Activated CD4-positive, alpha-beta memory T cell treated with anti-CD3 and anti-CD28 coated beads for 36 hours (primary cell): ENCODE measurements at regions not wholly inside any gene's neighbourhood (a gene's known extent, or its start where the extent isn't known, plus 50 kb on each side); places are given as distances from the start of the nearest gene placed in this dataset.
"Not testable (repeated sequence)": the region's sequence is repeated elsewhere in the genome, so short reads cannot be mapped to it uniquely, and the experiment has no call there.

ENCODE experiments used
- CTCF ChIA-PET: fragments of 350-600 bp; sonication (Branson Sonifier 250); formaldehyde crosslinking; loops from one replicate; lab custom pipeline; 2021; ENCODE audit warnings: antibody characterized with exemption, inconsistent platforms; lab: Charles Lee
- POLR2A ChIA-PET: fragments of 350-600 bp; sonication (Branson Sonifier 250); formaldehyde crosslinking; loops from one replicate; lab custom pipeline; 2021; ENCODE audit warnings: antibody characterized with exemption; lab: Charles Lee
- DNase-seq: peaks from one replicate; pipeline ENCODE4 v3.0.0-alpha.2; 2020
- H3K27ac Mint-ChIP-seq: one replicate; pipeline ENCODE4 v1.8.0; 2021; ENCODE audit warnings: mixed read lengths
- H3K27me3 Mint-ChIP-seq: one replicate; pipeline ENCODE4 v1.8.0; 2021; ENCODE audit warnings: mixed read lengths
- H3K36me3 Mint-ChIP-seq: one replicate; pipeline ENCODE4 v1.8.0; 2021; ENCODE audit warnings: mixed read lengths
- H3K4me1 Mint-ChIP-seq: one replicate; pipeline ENCODE4 v1.8.0; 2021; ENCODE audit warnings: low read depth, mixed read lengths
- H3K4me3 Mint-ChIP-seq: one replicate; pipeline ENCODE4 v1.8.0; 2021; ENCODE audit warnings: mild to moderate bottlenecking, mixed read lengths
- H3K9me3 Mint-ChIP-seq: one replicate; pipeline ENCODE4 v1.8.0; 2021; ENCODE audit warnings: mixed read lengths
- intact Hi-C: fragments of 100-400 bp; cut with micrococcal nuclease; formaldehyde crosslinking; loops from one replicate; pipeline ENCODE4 v1.15.1; 2023

DNA sequence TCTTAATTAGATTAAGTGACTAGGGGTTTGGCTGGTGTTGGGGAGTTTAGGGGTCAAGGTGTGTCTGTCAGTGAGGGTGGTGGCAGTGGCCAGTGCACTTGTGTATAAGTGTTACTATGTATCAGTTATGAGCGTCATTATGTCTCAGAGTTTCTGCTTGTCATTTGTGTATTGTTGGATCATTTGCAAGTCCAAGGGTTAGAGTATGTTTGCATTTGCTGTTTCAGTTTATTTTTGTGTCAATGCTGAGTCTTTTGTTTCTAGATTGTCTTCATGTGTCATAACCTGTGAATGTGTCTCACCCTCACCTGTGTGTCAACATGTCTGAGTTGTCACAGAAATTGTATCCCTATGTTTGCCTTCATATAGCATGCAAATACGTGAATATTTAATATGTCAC lies 97.5 kb upstream of the PAX2 start:
- intact Hi-C loops: no loop called here
- Mint-ChIP-seq H3K9me3 (no peaks in the 10 kb centered on the region), H3K4me1 (no peaks in the 10 kb centered on the region), H3K27me3 (peaks cover 44% of the 10 kb centered on the region), H3K36me3 (no peaks in the 10 kb centered on the region), H3K27ac (no peak overlapping the region), H3K4me3 (no peak overlapping the region)
- DNase-seq: no peak
- ChIA-PET POLR2A (no interaction called here), CTCF (no interaction called here)

DNA sequence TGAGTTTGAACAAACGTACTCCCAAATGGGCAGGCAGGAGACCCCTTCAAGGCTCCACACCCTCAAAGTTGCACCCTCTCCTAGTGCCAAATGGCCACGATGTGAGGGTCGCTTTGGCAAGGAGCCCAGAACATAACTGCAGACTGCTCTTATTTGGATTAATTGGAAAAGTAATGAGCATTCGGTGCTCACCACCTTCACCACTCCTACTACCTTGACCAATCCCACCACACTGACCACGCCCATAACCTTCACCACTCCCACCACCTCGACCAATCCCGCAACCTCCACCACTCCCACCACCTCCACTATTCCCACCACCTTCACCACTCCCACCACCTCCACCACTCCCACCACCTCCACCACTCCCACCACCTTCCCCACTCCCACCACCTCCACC lies 94.7 kb upstream of the PAX2 start:
- no peaks in the 10 kb centered on the region for H3K9me3 Mint-ChIP-seq
- intact Hi-C loops: loop anchor here (10.0 kb wide), 1 partner anchor 86 kb away; no protein-coding TSS in a partner anchor
- peaks cover 54% of the 10 kb centered on the region for H3K27me3 Mint-ChIP-seq
- no peaks in the 10 kb centered on the region for H3K36me3 Mint-ChIP-seq
- peaks cover 18% of the 10 kb centered on the region for H3K4me1 Mint-ChIP-seq
- CTCF ChIA-PET: no interaction called here
- no peak for DNase-seq
- no peak overlapping the region for H3K4me3 Mint-ChIP-seq
- H3K27ac Mint-ChIP-seq: no peak overlapping the region
- POLR2A ChIA-PET: no interaction called here

DNA sequence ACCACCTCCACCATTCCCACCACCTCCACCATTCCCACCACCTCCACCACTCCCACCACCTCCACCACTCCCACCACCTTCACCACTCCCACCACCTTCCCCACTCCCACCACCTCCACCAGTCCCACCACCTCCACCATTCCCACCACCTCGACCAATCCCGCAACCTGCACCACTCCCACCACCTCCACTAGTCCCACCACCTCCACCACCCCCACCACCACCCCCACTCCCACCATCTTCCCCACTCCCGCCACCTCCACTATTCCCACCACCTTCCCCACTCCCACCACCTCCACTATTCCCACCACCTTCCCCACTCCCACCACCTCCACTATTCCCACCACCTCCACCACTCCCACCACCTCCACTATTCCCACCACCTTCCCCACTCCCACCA lies 94.3 kb upstream of the PAX2 start:
- CTCF ChIA-PET: not testable (repeated sequence)

DNA sequence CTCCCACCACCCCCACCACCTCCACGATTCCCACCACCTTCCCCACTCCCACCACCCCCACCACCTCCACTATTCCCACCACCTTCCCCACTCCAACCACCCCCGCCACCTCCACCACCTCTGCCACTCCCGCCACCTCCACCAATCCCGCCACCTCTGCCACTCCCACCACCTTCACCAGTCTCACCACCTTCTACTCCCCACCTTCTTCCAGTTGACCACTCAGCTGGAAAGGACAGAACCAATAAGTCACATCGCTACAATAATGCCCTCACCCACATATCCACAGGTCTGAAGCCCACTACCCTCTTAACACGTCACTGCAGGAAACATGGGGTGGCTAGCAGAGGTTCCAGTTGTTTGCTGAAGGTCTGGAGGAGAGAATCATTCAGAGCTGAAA lies 93.5 kb upstream of the PAX2 start:
- Mint-ChIP-seq H3K27me3 (peaks cover 52% of the 10 kb centered on the region), H3K27ac (no peak overlapping the region), H3K9me3 (no peaks in the 10 kb centered on the region), H3K4me1 (peaks cover 21% of the 10 kb centered on the region), H3K36me3 (no peaks in the 10 kb centered on the region), H3K4me3 (no peak overlapping the region)
- ChIA-PET POLR2A (no interaction called here), CTCF (no interaction called here)
- no peak for DNase-seq
- intact Hi-C loops: loop anchor here (10.0 kb wide), 1 partner anchor 87 kb away; no protein-coding TSS in a partner anchor

More for the DNA sequence above, 94.3 kb upstream of the PAX2 start:
- DNase-seq, POLR2A ChIA-PET, H3K9me3 Mint-ChIP-seq, H3K36me3 Mint-ChIP-seq, H3K4me3 Mint-ChIP-seq, H3K27ac Mint-ChIP-seq: not testable (repeated sequence)
- intact Hi-C loops: loop anchor here (10.0 kb wide), 1 partner anchor 86 kb away; no protein-coding TSS in a partner anchor
- peaks cover 57% of the 10 kb centered on the region for H3K27me3 Mint-ChIP-seq
- peaks cover 21% of the 10 kb centered on the region for H3K4me1 Mint-ChIP-seq

DNA sequence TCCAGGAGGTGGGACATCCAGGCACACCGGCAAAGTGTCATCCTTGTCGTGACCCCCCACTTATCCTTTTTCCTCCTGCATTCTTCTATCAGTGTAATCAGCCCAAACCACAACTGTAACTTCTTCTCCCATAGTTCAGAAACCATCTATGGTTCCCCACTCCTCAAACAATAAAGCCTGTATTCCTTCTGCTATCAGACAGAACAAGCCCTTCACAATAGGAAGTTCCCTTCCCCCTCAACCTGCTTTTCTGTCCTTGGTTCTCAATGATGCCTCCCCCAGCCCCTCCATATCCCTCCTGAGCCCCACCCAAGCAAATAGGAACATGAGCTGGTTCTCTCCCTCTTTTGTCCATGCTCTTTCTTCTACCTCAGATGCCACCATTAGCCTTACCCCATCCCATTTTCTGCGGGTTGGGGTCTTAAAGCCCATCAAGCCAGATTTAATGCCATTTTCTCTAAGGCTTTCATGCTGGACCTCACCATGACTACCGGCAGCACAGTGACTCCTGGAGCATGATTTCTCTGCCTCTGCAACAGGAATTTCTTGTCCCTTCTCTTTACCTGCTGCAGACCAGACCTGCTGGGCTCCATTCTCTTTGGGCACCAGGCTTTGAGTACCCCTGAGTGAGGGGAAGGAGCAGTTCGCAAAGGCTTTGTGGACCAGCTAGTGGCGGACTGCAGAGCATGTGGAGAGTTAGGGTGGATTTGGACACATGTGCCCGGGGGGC lies 92.8 kb upstream of the PAX2 start:
- Mint-ChIP-seq H3K27me3 (peaks cover 58% of the 10 kb centered on the region), H3K36me3 (no peaks in the 10 kb centered on the region), H3K4me1 (peaks cover 21% of the 10 kb centered on the region), H3K9me3 (no peaks in the 10 kb centered on the region), H3K4me3 (no peak overlapping the region), H3K27ac (no peak overlapping the region)
- ChIA-PET CTCF (no interaction called here), POLR2A (no interaction called here)
- DNase-seq: no peak
- intact Hi-C loops: loop anchor here (10.0 kb wide), 1 partner anchor 88 kb away; no protein-coding TSS in a partner anchor

DNA sequence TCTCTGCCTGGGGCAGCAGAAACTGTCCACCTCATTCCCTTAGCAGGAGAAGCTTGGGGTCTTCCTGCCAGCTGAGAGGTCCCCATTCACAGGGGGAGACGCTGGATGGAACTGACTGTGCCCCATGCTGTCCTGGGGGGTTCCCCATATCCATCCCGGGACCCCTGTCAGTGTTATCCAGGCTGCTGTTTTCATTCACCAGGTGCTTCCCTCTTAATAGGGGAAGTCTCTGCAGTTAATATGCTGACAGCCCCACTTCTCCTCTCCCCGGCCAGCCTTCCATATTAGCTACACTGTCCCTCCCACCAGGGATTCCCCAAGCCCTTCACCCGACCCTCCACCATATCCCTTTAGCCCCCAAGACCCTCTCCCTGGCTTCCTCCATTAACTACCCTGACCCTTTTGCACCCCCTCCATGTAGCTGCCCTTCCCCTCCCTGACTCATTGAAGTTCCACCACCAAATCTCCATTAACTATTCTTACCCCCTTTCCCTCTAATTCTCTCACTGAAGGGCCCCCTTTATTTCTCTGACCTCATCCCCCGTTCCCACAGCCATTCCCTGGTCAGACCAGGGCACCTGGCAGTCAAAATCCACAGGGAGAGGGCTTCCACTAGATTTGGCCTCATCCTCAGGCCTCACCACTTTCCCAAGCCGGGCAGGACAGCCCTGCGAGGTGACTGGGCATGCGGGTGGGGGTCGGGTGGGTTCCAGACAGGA lies 92.0 kb upstream of the PAX2 start:
- Mint-ChIP-seq H3K9me3 (no peaks in the 10 kb centered on the region), H3K36me3 (no peaks in the 10 kb centered on the region), H3K4me1 (peaks cover 21% of the 10 kb centered on the region), H3K27ac (no peak overlapping the region), H3K4me3 (peak overlapping the region; percentile 9), H3K27me3 (peaks cover 62% of the 10 kb centered on the region)
- DNase-seq: no peak
- POLR2A ChIA-PET: no interaction called here
- CTCF ChIA-PET: no interaction called here
- intact Hi-C loops: loop anchor here (10.0 kb wide), 1 partner anchor 89 kb away; no protein-coding TSS in a partner anchor

DNA sequence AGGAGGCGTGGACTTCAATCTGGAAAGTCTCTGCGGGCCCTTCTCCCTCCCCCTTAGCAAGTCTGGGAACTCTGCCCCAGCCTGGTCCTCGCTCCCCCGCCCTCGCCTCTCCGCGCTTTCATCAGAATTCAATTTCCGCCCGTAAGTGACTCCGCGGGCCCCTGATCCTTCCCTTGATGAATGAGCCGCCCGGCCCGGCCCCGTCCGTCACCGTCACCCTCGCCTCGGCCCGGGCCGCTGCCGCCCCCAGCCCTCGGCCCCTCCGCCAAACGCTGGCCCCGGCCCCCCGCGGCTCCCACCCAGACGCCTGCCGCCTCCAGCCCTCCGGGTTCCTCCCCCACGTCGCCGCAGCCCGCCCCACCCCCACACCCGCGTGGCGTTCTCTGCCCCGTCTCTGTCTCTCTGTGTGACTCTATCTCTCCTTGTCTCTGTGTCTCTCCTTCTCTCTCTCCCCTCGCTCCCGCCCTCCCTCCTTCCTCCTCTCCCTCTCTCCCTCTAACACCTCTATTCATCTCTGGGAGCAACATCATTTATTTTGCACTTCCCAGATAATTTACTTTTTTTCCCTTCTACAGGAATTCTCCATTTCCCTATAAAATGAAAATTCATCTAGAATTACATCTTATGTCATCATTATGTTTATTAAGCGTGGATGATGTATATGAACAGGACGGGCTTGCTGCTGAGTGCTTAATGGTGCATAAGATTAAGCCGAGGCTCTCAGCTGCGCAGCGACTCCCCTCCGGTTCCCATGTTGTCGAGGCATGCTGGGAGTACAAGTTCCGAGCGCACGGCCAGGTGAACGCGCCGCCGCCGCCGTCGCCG lies 91.2 kb upstream of the PAX2 start:
- Mint-ChIP-seq H3K4me3 (peak overlapping the region; percentile 64), H3K27me3 (peaks cover 60% of the 10 kb centered on the region), H3K27ac (no peak overlapping the region), H3K9me3 (no peaks in the 10 kb centered on the region), H3K4me1 (peaks cover 23% of the 10 kb centered on the region), H3K36me3 (no peaks in the 10 kb centered on the region)
- intact Hi-C loops: loop anchor here (10.0 kb wide), 1 partner anchor 89 kb away; no protein-coding TSS in a partner anchor
- ChIA-PET POLR2A (no interaction called here), CTCF (interaction anchor here (1.3 kb wide), 1 partner anchor 89 kb away, joined by 5 read pairs; no protein-coding TSS in a partner anchor)
- peak; percentile 65 for DNase-seq

DNA sequence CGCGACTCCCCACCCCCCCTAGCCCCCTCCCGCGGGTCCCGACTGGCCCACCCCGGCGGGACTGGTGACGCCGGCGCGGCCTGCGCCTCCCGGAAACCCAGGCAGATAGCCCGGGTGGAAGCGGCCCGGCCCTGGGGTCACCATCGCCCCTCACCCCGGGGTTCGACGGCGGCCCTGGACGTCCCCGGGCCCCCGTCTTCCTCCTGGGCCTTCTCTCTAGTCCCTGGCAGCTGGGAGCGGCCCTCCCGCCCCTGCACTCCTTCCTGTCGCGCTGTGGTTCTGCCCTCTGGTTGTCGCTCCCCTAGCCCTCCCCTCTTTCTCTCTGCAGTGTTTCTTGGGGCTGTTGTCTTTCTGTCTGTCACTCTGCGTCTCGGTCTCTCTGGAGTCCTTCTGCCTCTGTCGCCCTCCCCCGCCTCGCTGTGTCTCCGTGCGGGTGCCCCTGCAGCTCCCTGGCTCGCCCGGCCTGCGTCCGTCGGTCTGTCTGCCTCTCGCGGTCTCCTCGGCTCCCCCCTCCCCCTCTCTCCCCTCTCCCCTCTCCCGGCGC lies 90.5 kb upstream of the PAX2 start:
- ChIA-PET POLR2A (no interaction called here), CTCF (interaction anchor here (1.3 kb wide), 1 partner anchor 89 kb away, joined by 5 read pairs; no protein-coding TSS in a partner anchor)
- peaks cover 62% of the 10 kb centered on the region for H3K27me3 Mint-ChIP-seq
- intact Hi-C loops: loop anchor here (5.0 to 10.0 kb wide), 2 partner anchors 77 to 90 kb away; no protein-coding TSS in a partner anchor
- DNase-seq: peak; percentile 50
- H3K27ac Mint-ChIP-seq: no peak overlapping the region
- peaks cover 23% of the 10 kb centered on the region for H3K4me1 Mint-ChIP-seq
- no peaks in the 10 kb centered on the region for H3K9me3 Mint-ChIP-seq
- peak overlapping the region; percentile 73 for H3K4me3 Mint-ChIP-seq
- H3K36me3 Mint-ChIP-seq: no peaks in the 10 kb centered on the region

DNA sequence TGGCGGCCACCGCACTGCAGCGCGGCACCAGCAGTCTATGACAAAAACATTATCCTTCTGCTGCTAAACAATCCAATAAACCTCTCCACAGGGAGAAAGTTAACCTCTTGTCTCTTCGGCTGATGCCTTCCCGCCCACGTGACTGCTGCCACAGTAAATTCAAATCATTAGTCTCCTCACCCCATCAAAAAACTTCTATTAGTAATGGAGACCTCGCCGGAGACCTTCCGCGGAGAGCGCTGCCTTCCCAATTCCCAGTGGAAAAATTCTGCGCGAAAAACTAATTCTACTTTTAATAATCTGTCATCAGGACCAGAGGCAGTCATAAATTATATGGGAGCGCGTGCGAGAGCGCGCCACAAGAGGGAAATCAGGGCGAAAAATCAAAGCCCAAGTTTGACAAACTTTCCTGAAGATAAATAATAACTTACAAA lies 90.0 kb upstream of the PAX2 start:
- DNase-seq: no peak
- intact Hi-C loops: loop anchor here (5.0 to 10.0 kb wide), 2 partner anchors 77 to 91 kb away; no protein-coding TSS in a partner anchor
- Mint-ChIP-seq H3K9me3 (no peaks in the 10 kb centered on the region), H3K27me3 (peaks cover 63% of the 10 kb centered on the region), H3K4me1 (peaks cover 23% of the 10 kb centered on the region), H3K4me3 (peak overlapping the region; percentile 73), H3K36me3 (no peaks in the 10 kb centered on the region), H3K27ac (no peak overlapping the region)
- CTCF ChIA-PET: interaction anchor here (1.3 kb wide), 1 partner anchor 88 kb away, joined by 5 read pairs; no protein-coding TSS in a partner anchor
- POLR2A ChIA-PET: no interaction called here

DNA sequence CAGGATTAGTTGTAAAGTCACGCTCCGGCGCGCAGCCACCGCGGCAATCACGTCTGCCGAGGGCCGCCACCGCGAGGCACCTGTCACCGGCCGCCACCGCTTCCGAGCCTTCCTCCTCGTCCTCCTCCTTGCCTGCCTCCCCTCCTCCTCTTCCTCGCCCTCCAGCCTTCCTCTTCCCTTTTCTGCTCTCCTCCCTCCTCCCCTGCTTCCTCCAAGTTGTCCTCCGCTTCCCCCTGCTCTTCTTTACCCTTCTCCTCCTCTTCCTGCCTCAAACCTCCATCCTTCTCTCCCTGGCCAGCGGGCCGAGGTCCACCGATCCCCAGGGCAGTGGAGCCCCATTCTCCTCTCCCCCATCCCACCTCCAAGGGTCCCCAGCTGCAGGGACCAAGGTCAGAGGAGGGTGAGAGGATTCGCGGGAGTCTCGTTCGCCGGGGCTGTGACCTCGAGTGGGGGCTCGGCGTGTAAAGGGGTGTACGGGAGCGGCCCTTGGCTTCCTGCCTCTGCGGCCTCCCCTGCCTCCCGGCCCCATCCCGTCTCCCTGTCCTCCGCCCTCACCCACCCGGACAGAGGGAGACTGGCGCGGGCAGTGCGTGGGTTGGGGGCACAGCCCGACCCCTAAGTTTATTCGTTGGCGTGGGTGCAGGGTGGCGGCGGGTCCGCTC lies 89.5 kb upstream of the PAX2 start:
- Mint-ChIP-seq H3K4me1 (peaks cover 23% of the 10 kb centered on the region), H3K9me3 (no peaks in the 10 kb centered on the region), H3K4me3 (peak overlapping the region; percentile 73), H3K27me3 (peaks cover 68% of the 10 kb centered on the region), H3K36me3 (no peaks in the 10 kb centered on the region), H3K27ac (no peak overlapping the region)
- no peak for DNase-seq
- ChIA-PET CTCF (no interaction called here), POLR2A (no interaction called here)
- intact Hi-C loops: loop anchor here (5.0 to 10.0 kb wide), 2 partner anchors 76 to 91 kb away; no protein-coding TSS in a partner anchor

DNA sequence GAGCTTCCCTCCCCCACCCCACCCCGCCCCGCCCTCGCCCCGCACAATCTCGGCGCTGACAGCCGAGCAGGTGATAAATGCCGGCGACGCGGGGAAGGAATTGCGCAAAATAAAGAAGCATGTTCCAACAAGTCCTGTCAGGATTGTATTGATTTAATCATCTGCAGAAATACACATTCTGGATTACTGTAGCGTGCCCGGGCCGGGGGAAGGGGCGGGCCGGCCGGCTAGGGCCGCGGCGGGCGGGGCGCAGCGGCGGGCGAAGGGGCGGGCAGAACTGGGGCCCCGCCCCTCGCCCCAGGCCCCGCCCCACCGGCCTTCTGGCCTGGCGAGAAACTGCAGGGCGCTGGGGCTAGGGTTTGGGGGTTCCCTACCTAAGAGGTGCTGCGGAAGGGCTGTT lies 88.9 kb upstream of the PAX2 start:
- no peaks in the 10 kb centered on the region for H3K9me3 Mint-ChIP-seq
- intact Hi-C loops: loop anchor here (5.0 to 10.0 kb wide), 2 partner anchors 76 to 92 kb away; no protein-coding TSS in a partner anchor
- CTCF ChIA-PET: no interaction called here
- DNase-seq: peak; percentile 31
- H3K27me3 Mint-ChIP-seq: peaks cover 71% of the 10 kb centered on the region
- H3K4me1 Mint-ChIP-seq: peaks cover 23% of the 10 kb centered on the region
- H3K36me3 Mint-ChIP-seq: no peaks in the 10 kb centered on the region
- no peak overlapping the region for H3K27ac Mint-ChIP-seq
- no peak overlapping the region for H3K4me3 Mint-ChIP-seq
- POLR2A ChIA-PET: no interaction called here
